CD4-positive, alpha-beta T cell (primary cell): ENCODE measurements at regions not wholly inside any gene's neighbourhood (a gene's known extent, or its start where the extent isn't known, plus 50 kb on each side); places are given as distances from the start of the nearest gene placed in this dataset.

ENCODE experiments used
- ATAC-seq: fragments of 200-7000 bp; cut with Tn5 transposase; one replicate; pipeline ENCODE4 v1.10.0; 2022; ENCODE audit warnings: mild to moderate bottlenecking; ENCODE audit not compliant: poor library complexity
- CTCF ChIA-PET: fragments of 350-600 bp; sonication (Branson Sonifier 250); formaldehyde crosslinking; loops from one replicate; lab custom pipeline; 2021; ENCODE audit warnings: antibody characterized with exemption, inconsistent platforms; lab: Charles Lee
- POLR2A ChIA-PET: fragments of 350-600 bp; sonication (Branson Sonifier 250); formaldehyde crosslinking; loops from one replicate; lab custom pipeline; 2021; ENCODE audit warnings: antibody characterized with exemption, inconsistent platforms; lab: Charles Lee
- DNase-seq, 14 experiments: peaks; one replicate each; pipeline ENCODE4 v3.0.0-alpha.2; 2013 to 2020; ENCODE audit warnings: mixed read lengths in 2 of 14
- H3K27ac ChIP-seq, 2 donors: one replicate each; pipeline versions ENCODE4 v1.5.1 to v1.7.0; 2013; ENCODE audit warnings: low read length in 2 of 2, low read depth in 1 of 2, mild to moderate bottlenecking in 1 of 2
- H3K27me3 ChIP-seq, 2 experiments: 1 replicate in 1 of 2; 2 replicates in 1 of 2; pipeline versions ENCODE4 v1.6.1 to v1.7.0; 2013; ENCODE audit warnings: low read length in 2 of 2, control low read depth in 1 of 2, mild to moderate bottlenecking in 1 of 2, moderate library complexity in 1 of 2; ENCODE audit not compliant: insufficient read depth in 2 of 2, control insufficient read depth in 1 of 2
- H3K36me3 ChIP-seq: one replicate; pipeline ENCODE4 v1.6.1; 2013; ENCODE audit warnings: low read length, control low read depth; ENCODE audit not compliant: insufficient read depth
- H3K4me1 ChIP-seq: one replicate; pipeline ENCODE4 v1.6.1; 2013; ENCODE audit warnings: low read length, control low read depth; ENCODE audit not compliant: insufficient read depth
- H3K4me3 ChIP-seq: one replicate; pipeline ENCODE4 v1.5.1; 2013; ENCODE audit warnings: mild to moderate bottlenecking, low read length, moderate library complexity
- H3K9me3 ChIP-seq, 2 experiments: 1 replicate in 1 of 2; 2 replicates in 1 of 2; pipeline versions ENCODE4 v1.6.1 to v1.7.0; 2013; ENCODE audit warnings: low read length in 2 of 2, mild to moderate bottlenecking in 2 of 2, control low read depth in 1 of 2, moderate library complexity in 1 of 2; ENCODE audit not compliant: control insufficient read depth in 1 of 2, insufficient read depth in 1 of 2
- H3K27ac Mint-ChIP-seq: one replicate; pipeline ENCODE4 v1.8.0; 2020; ENCODE audit warnings: mixed read lengths
- H3K27me3 Mint-ChIP-seq: one replicate; pipeline ENCODE4 v1.8.0; 2021; ENCODE audit warnings: mixed read lengths
- H3K36me3 Mint-ChIP-seq: one replicate; pipeline ENCODE4 v1.8.0; 2021; ENCODE audit warnings: low read depth, mixed read lengths
- H3K4me1 Mint-ChIP-seq: one replicate; pipeline ENCODE4 v1.8.0; 2021; ENCODE audit warnings: low read depth, mixed read lengths
- H3K4me3 Mint-ChIP-seq: one replicate; pipeline ENCODE4 v1.8.0; 2020; ENCODE audit warnings: mild to moderate bottlenecking, mixed read lengths
- H3K9me3 Mint-ChIP-seq: one replicate; pipeline ENCODE4 v1.8.0; 2020; ENCODE audit warnings: mixed read lengths
- CTCF ChIP-seq: fragments of 200-600 bp; IDR thresholded peaks from one replicate; pipeline ENCODE4 v1.8.0; 2022; ENCODE audit warnings: antibody characterized with exemption, mild to moderate bottlenecking
- intact Hi-C, 2 experiments: fragments of 100-400 bp; cut with DNase I in 1 of 2; cut with micrococcal nuclease in 1 of 2; formaldehyde crosslinking; loops; one replicate each; pipeline versions ENCODE4 v1.15.1 to v1.9.0; 2023 to 2025; cut with DNase I, micrococcal nuclease

GRCh38 chr6:100212131-100212530 is 218.1 kb upstream of the MCHR2 start:
- no peaks in the 10 kb centered on the region for H3K27me3 ChIP-seq
- H3K9me3 Mint-ChIP-seq: no peaks in the 10 kb centered on the region
- H3K4me3 Mint-ChIP-seq: no peak overlapping the region
- H3K36me3 Mint-ChIP-seq: no peaks in the 10 kb centered on the region
- no peaks in the 10 kb centered on the region for H3K36me3 ChIP-seq
- ATAC-seq (no peak), DNase-seq (no peak)
- H3K27ac ChIP-seq: no peak overlapping the region
- H3K4me1 Mint-ChIP-seq: no peaks in the 10 kb centered on the region
- TF ChIP-seq CTCF: no peak
- H3K27ac Mint-ChIP-seq: no peak overlapping the region
- no peaks in the 10 kb centered on the region for H3K4me1 ChIP-seq
- ChIA-PET CTCF (no interaction called here), POLR2A (no interaction called here)
- H3K9me3 ChIP-seq: no peaks in the 10 kb centered on the region
- no peaks in the 10 kb centered on the region for H3K27me3 Mint-ChIP-seq
- intact Hi-C loops: no loop called here
- no peak overlapping the region for H3K4me3 ChIP-seq

- no peak overlapping the region for H3K27ac ChIP-seq
- no peak for TF ChIP-seq CTCF
- no peak overlapping the region for H3K4me3 ChIP-seq
- no peaks in the 10 kb centered on the region for H3K9me3 ChIP-seq
- ATAC-seq (no peak), DNase-seq (no peak)
- Mint-ChIP-seq H3K36me3 (no peaks in the 10 kb centered on the region), H3K27ac (no peak overlapping the region), H3K27me3 (no peaks in the 10 kb centered on the region), H3K4me3 (no peak overlapping the region), H3K4me1 (no peaks in the 10 kb centered on the region), H3K9me3 (no peaks in the 10 kb centered on the region)
- H3K27me3 ChIP-seq: no peaks in the 10 kb centered on the region
- CTCF ChIA-PET: no interaction called here
- H3K36me3 ChIP-seq: no peaks in the 10 kb centered on the region
- no peaks in the 10 kb centered on the region for H3K4me1 ChIP-seq
- intact Hi-C loops: no loop called here
- POLR2A ChIA-PET: no interaction called here
These were observed 216.4 kb upstream of the MCHR2 start for GRCh38 chr6:100210137-100211117.

GRCh38 chr6:100209323-100210136 is 215.5 kb upstream of the MCHR2 start:
- H3K4me3 ChIP-seq: no peak overlapping the region
- intact Hi-C loops: no loop called here
- H3K9me3 ChIP-seq: no peaks in the 10 kb centered on the region
- ATAC-seq (no peak), DNase-seq (no peak)
- no peaks in the 10 kb centered on the region for H3K36me3 ChIP-seq
- no peak for TF ChIP-seq CTCF
- no peaks in the 10 kb centered on the region for H3K27me3 ChIP-seq
- Mint-ChIP-seq H3K9me3 (no peaks in the 10 kb centered on the region), H3K4me1 (no peaks in the 10 kb centered on the region), H3K27ac (no peak overlapping the region), H3K27me3 (no peaks in the 10 kb centered on the region), H3K36me3 (no peaks in the 10 kb centered on the region), H3K4me3 (no peak overlapping the region)
- no peaks in the 10 kb centered on the region for H3K4me1 ChIP-seq
- POLR2A ChIA-PET: no interaction called here
- no peak overlapping the region for H3K27ac ChIP-seq
- CTCF ChIA-PET: no interaction called here
